ENCODE measurements at regions not wholly inside any gene's neighbourhood (a gene's known extent, or its start where the extent isn't known, plus 50 kb on each side); places are given as distances from the start of the nearest gene placed in this dataset. TPM values are rescaled to one million over a fixed set of nuclear protein-coding genes. Genes with fewer than 3 reads are reported as not detected.
A peak's percentile ranks its signal among the peaks of the same experiment; 100 is the strongest.

DNA sequence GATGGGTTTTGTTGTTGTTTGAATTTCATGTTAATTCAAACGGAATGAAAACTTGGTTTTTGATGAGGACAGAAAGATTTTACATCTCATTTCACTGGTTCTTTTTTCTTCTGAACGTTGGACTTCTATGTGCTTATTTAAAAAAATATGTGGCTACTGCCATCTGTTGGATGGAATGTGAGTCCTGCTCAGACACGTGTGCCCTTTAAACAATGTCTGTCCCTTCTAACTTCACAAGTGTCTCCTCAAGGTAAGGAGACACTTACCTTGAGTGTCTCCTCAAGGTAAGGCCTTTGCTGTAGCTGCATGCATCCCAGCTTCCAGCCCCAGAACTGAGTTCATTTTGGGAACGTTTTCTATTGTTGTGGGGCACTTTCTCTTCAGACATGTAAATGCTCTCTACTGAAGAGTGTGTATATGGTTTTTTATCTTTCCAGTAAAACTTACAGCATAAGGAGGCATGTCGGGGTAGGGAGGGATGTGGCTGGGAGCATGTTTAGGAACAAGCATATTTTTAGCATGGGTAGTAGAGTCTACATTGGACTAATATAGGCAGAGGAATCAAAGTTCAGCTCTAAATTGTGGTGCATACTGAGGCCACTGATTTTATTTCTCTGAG lies 63.1 kb upstream of the UBE3A start:
- no peak overlapping the region for H3K4me3 ChIP-seq (ENCODE audit: low read depth, low read length)
- TF ChIP-seq CTCF (IDR thresholded peaks at IDR 0.05; ENCODE audit: insufficient read depth, low read length) = peak; percentile 40
- peak; percentile 51 for DNase-seq (ENCODE audit: low read depth)

DNA sequence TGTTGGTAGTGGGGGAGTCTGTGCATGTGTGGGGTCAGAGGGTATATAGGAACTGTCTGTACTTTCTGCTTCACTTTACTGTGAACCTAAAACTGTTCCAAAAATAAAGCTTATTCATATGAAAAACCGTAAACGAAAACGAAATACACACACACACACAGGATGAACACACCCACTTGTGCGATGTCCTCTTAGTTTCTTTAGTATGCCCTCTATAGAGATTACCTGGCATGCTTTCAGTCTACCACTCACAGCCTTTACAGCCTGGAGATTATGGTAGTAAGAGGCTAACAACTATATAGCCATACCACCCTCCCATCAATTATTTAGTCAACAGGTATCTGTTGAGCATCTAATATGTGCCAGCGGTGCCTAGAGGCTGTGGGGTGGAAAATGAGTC lies 60.0 kb upstream of the UBE3A start:
- no peak for TF ChIP-seq CTCF (IDR thresholded peaks at IDR 0.05; ENCODE audit: insufficient read depth, low read length)
- H3K4me3 ChIP-seq (ENCODE audit: low read depth, low read length) = no peak overlapping the region
- no peak for DNase-seq (ENCODE audit: low read depth)

GRCh38 chr15:25497934-25498333 lies 59.1 kb upstream of the UBE3A start:
- no peak for TF ChIP-seq CTCF (IDR thresholded peaks at IDR 0.05; ENCODE audit: insufficient read depth, low read length)
- DNase-seq (ENCODE audit: low read depth) = no peak
- no peak overlapping the region for H3K4me3 ChIP-seq (ENCODE audit: low read depth, low read length)

GRCh38 chr15:25493823-25494526 lies 55.2 kb upstream of the UBE3A start:
- no peak for TF ChIP-seq CTCF (IDR thresholded peaks at IDR 0.05; ENCODE audit: insufficient read depth, low read length)

DNA sequence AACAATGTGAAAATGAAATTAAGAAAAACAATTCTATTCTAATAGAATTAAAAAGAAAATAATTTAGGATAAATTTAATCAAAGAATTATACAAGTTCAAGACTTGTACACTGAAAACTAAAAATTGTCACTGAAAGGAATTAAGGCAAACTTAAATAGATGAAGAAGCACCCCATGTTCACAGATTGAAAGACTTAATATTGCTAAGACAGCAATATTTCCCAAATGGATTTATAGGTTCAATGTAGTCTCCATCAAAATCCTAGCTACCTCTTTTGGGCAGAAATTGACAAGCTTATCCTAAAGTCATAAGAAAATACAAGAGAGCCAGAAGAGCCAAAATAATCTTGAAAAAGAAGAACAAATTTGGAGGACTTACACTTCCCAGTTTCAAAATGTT lies 53.5 kb upstream of the UBE3A start:
- DNase-seq (ENCODE audit: low read depth) = no peak
- TF ChIP-seq CTCF (IDR thresholded peaks at IDR 0.05; ENCODE audit: insufficient read depth, low read length) = no peak
- no peak overlapping the region for H3K4me3 ChIP-seq (ENCODE audit: low read depth, low read length)

More at GRCh38 chr15:25493823-25494526, 55.2 kb upstream of the UBE3A start:
- H3K4me3 ChIP-seq (ENCODE audit: low read depth, low read length) = no peak overlapping the region
- no peak for DNase-seq (ENCODE audit: low read depth)

Small RNA genes lying in the stretch of these regions (small RNA-seq; reads per million reads assigned to genes)
- not detected for gene AC023449.1

Measured in fibroblast of the aortic adventitia (primary cell).